ENCODE measurements at regions not wholly inside any gene's neighbourhood (a gene's known extent, or its start where the extent isn't known, plus 50 kb on each side); places are given as distances from the start of the nearest gene placed in this dataset.

GRCh38 chr7:70953331-70953741 lies 178.6 kb upstream of the GALNT17 start:
- TF ChIP-seq CTCF (IDR thresholded peaks at IDR 0.05) (no peak), POLR2AphosphoS5 (IDR thresholded peaks at IDR 0.05) (no peak), EP300 (IDR thresholded peaks at IDR 0.05) (no peak)

Measured in gastroesophageal sphincter (tissue), 3 donors.